CD4-positive, alpha-beta T cell treated with Interleukin-17A for 4 hours (primary cell): ENCODE measurements at regions not wholly inside any gene's neighbourhood (a gene's known extent, or its start where the extent isn't known, plus 50 kb on each side); places are given as distances from the start of the nearest gene placed in this dataset.

ENCODE experiments used
- DNase-seq: peaks from one replicate; pipeline ENCODE4 v3.0.0-alpha.2; 2020; ENCODE audit warnings: mixed read lengths

DNA sequence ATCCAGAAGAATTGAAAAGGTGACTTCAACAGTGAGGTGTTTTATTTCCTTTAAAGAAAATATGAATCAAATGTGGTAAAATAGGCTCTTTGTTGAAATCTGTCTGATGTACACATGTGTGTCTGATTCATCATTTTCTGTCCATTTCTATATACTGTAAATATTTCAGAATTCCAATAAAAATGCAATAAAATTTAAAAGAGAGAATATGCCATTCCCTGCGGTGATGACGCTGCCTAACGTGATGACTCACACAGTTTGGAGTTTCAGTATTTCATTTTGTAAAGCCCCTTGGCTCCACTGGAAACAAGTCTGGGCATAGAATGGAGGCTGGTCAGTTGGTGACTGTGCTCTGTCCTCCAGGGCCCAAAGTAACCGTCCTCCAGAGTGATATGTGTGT, 482.5 kb upstream of the CDH5 start:
- DNase-seq: no peak

DNA sequence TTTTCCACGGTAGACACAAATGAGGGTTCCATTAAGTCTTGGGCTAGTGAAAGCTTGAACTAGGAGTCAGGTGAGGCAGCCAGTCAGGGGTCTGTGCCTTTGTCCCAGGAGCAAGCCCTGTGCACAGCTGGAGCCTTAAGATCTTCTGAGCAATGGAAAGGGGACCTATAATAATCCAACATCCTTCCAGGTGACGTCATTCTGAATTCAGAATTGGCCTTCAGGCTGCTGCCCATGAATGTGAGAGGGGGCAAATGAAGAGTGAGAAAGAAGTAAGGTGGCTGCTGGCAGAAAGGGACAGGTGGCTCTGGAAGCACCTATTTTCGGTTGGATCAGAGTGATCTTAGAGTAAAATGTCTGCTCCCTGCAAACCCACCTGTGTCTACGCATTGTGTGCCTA, 488.1 kb upstream of the CDH5 start:
- no peak for DNase-seq

DNA sequence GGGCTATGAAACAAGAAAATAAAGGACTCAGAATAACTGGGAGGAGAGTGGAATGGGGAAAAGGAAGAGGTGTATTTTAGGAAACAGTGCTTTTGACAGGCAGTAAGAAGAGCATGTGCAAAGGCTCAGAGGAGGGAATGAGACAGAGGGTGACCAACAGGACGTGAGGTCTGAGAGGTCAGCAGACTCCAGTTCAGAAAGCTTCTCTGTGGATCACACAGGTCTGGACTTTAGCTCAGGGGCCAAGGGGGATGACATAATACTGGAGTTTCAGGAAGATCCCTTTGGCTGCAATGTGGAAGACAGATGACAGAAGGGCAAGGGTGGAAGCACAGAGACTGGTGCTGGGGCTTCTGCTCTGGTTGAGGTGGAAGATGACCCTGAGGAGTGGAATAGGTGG, 489.9 kb upstream of the CDH5 start:
- no peak for DNase-seq

DNA sequence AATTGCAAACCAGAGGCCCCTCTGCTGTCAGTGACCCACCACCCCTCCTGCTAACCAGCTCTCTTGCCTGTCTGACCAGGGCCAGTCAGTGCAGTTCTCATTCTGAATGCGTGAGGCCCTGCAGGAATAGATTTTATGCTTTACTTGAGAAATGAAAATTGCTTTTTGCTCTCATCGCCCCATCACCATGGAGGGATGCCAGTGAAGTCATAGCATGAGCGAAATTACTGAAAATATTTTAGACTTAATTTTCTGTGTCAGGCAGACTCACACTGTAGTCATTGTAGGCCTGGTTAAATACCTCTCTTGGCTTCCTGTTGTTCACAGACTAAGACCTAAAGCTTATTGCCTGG, 490.5 kb upstream of the CDH5 start:
- DNase-seq: no peak

DNA sequence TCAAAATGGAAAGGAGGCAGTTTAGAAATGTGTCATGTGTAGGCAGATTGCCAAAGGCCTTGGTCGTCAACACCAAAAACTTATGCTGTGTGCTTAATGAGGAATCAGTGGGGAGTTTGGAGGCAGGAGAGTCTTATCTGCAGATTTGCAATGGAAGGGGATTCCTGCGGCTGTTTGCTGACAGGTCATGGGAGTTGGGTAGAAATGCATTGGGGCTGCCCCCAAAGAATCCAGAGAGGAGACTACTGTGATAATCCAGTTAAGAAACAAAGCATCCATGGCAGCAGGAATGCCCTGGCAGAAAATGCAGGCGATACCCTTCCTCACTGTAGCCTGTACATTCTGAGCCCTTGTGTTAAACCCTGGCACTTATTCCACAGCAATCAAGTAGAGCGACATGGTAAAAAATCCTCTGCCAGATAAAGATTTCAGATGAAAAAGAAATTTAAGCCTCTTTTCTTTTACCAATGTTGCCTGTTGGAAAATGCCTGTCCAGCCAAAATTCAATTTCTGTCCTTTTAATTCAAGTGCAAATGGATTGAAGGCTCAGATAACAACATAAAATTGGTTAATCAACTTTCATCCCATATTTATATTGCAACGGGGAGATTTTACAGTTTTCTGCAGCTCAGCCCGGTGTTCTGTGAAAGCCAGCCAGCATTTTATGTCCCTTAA, 491.0 kb upstream of the CDH5 start:
- no peak for DNase-seq

DNA sequence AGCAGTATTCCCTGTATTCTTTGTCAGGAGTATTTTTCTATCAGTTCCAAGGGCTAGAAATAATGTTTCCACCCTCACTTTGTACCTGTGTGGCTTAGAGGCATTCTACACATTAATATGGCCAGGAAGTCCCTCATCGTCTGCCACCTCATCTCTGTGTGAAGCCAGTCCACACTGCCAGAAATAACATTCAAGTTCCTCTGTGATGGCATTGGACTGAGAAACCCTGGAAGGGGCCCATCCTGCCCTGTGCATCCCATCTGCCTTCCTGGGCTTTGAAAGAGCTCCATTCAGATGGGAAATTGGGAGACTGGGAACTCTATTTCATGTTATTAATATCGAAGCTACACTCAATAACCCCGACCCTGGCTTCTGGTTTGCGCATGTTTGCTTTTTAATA, 497.2 kb upstream of the CDH5 start:
- DNase-seq: no peak

DNA sequence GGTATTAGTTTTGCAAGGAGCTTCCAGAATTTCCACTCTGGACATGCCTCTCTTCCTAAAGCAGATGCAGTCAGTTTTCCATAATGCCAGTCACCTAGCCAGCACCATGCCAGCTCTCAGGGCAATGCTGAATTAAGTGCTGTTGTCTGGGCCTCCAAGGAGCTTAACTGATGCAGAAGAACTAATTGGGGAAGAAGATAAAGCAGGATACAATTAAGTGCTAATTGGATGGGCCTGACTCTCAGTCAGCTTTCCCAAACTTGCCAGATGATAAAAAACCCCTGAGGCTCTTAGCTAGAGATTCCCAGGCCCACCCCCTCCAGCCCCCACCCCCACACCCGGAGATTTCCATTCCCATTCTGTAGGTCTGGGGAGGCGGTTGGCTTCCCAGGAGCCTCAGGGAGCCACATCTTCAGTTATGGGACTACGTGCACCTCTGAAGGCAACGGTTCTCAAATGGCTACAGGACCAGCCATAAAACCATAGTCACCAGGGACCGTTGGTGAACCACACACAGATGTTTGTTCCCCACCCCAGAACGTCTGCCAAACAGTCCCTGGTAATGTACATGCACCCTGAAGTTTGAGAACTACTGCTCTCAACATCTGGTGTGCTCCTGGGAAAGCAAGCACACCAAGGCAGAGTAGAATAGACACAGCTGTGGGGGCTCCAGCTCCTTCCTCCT, 499.1 kb upstream of the CDH5 start:
- DNase-seq: no peak

DNA sequence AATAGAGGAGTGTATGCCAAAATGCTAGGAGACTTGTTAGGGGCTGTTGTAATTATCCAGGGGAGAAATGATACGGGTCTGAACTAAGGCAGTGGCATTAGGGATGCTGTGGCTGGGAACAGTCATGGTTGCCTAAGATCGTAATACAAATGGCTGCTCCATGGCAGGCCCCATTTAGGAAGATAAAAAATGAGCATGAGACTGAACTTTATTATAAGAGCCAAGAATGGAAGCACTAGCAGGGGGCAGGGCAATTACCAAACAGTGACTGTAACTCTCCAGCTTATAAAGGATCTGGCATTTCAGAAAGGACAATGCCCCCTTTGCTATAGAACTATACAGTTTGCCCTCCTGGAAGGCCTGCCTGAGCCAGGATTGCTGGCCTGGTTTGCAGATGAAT, 503.3 kb upstream of the CDH5 start:
- DNase-seq: no peak

DNA sequence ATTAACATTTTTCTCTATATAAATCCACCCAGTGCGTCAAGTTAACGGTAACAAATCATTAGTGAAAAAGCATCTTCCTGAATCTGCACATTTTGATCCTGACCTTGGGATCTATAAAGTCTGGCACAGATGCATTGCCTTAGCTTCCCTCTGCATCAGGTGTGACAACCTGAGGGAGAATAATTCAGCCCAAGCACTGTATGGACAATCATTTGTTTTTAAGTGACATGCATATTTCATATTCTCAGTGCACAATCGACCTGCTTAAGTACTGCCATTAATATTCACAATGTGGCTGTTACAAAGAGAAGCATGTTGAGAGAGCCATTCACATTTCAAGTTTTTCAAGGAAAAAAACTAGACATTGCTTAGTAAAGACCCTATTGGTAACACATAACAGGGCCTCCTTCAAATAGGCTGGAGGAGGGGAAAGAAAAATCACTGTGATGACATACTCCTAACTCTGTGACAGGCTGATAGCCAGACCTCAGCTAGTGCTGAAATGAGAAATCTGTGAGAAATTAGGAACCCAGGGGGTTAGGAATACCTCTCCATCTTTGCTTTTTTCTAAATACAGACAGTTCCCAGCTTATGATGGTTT, 505.3 kb upstream of the CDH5 start:
- no peak for DNase-seq

DNA sequence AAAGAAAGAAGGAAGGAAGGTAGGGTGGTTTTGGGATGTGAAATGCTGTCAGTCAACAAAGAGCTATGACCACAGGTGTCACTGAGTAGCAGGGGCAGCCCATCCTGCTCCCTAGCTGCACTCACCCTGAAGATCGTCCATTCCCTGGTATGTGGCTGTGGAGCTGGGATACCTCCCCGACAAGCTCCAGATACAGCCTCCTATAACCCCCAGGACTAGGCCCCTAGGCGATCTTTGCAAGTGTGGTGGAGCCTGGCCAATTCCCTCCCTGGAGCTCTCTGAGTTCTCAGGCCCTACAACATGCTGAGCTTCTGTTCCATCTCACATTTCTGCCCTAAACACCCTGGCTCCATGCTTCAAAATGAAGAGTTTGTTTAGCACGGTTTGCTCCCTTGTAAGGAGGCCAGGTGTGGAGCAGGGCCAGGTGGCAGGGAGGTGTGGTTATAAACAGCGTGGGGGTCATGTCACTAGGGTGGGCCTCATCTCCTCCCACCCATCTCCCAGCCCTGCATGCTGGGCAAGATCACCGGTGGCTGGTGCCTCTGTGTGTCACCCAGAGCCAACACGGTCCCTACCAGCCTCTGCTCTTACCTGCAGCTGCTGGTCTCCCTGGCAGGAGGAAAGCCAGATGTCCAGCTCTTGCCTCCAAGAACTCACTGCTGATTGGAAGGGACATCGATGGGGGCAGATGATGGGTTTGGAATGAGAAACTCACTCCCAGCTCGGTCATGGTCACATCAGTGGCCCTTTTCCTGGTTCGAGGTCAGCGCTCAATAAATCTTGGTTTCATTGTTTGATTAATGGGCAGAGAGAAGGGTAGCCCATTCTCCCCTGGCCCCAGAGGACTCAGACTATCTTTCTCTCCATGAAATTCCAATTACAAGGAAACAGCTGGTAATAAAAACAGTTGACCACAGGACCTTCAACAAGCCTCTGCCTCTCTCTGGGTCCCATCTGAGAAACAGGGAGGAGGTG, 511.0 kb upstream of the CDH5 start:
- DNase-seq: no peak

DNA sequence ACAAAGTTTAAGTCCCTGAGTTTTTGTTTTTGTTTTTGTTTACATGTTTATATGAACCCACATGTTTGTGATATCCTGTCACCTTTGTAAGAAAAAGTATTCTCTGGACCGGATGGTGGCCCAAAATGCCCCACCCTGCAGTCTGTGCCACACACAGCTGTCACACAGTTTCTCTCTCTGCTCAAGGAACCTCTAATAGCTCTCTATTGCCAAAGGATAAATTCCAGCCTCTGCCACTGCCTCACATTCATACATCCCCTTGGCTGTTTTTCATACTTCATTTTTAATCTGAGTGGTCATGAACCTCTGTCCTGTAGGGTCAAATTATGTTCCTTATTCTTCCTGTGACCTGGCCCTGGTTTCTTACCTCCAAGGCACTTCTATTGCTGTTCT, 520.3 kb upstream of the CDH5 start:
- DNase-seq: no peak

DNA sequence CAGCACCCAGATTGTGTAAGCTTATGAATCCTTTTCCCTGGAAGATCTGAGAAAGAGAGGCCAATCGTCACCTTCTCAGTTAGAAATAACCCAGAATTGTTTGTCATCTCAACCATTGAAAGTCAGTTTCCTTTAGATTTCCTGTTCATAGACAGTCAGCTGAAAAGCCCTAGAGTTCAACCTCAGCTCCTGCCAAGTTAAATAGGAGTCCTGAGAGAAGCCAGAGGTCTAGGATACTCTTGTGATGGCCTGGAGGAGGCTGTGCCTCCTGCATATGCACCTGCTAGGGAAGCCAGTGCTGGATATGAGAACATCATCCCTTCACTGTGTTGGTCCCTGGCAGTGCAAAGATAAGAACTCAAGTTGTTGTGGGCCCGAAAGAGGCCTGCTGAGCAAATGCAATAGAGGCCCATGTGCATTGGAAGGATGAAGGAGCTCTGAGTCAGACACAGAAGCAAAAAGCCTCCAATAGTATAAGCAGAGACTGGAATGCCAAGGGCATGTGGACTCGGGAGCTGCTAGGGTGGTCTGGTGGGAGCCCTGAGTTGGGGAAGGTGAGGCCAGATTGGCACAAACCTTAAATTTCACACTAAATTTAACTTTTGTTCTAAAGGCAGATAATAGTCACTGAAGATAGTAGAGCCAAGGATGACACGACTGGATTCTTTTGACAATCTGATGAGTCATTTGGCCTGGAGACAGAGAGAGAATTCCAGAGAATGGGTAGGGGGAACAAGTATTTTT, 520.9 kb upstream of the CDH5 start:
- DNase-seq: no peak

DNA sequence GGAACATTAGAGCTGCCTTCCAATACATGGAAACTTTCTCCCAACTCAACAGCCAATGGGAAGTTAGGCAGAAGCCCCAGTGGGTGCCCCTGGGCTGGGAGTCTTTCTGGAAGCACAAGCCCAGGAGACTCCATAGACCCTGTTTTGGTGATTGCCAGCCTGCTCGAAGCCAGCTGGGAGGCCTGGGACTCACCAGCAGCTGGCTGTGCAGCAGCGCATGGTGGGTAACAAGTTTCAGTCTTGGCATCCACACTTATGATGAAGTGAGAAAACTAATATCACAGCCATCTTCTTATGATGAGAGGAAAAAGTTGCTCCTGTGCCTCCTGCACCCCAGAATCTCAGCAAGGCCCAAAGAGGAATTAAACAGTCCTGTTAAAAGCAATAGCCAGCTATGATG, 522.5 kb upstream of the CDH5 start:
- DNase-seq: no peak

DNA sequence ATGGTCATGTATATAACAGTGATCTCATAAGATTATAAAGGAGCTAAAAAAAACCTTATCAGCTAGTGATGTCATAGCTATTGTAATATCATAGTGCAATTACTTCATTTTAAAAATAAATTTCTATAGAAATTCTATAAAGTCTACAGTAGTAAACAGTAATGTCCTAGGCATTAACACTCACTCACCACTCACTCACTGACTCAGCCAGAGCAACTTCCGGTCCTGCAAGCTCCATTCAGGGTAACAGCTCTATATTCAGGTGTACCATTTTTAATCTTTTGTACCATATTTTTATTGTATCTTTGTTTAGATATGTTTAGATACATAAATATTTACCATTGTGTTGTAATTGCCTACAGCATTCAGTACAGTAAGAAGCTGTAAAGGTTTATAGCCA, 524.4 kb upstream of the CDH5 start:
- no peak for DNase-seq

DNA sequence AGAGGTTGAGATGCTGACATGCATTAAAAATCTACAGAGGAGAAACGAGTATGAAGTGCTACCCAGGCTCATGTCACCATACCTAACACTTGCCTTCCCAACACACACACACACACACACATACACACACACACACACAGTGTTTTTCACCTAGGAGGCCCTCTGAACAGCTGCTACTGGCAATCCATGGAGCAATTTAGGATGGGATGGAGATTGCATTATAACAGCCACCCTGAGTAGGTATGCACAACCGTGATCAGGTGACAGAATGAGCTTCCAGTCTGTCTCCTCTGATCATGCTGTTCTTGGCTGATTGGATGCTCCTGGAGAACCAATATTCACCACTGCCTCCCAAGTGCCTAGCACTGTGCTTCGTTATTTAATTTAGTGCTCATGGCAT, 528.5 kb upstream of the CDH5 start:
- no peak for DNase-seq

DNA sequence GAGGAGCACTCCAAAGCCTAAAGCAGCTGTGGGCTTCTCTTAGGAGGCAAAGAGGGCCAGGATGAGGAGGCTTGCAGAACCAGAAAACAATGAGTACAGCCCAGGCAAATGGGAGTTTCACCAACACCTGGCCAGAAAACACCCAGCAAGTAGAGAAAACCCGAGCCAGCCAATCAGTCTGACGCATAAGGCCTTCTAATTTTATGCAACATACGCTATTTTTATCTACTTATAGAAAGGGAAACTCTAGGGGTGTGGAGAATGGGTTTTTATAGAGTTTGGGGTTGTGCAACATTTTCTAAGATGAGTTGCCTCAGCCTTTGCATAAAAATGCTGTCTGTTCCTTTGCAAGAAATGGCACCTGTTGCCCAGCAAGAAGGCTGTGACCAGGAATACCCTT, 529.0 kb upstream of the CDH5 start:
- DNase-seq: no peak

DNA sequence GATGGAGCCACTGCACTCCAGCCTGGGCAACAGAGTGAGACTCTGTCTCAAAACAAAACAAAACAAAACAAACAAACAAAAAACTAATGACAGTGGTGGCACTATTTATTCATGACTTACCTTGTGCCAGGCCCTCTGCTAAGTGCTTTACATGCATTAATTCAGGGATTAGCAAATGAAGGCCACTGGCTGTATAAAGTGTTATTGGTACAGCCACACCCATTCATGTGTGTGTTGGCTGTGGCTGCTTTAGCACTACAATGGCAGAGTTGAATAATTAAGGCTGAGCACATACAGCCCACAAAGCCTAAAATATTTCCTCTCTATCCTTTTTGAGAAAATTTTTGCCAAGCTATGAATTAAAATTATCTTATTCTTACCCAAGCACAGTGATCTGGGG, 531.8 kb upstream of the CDH5 start:
- no peak for DNase-seq

DNA sequence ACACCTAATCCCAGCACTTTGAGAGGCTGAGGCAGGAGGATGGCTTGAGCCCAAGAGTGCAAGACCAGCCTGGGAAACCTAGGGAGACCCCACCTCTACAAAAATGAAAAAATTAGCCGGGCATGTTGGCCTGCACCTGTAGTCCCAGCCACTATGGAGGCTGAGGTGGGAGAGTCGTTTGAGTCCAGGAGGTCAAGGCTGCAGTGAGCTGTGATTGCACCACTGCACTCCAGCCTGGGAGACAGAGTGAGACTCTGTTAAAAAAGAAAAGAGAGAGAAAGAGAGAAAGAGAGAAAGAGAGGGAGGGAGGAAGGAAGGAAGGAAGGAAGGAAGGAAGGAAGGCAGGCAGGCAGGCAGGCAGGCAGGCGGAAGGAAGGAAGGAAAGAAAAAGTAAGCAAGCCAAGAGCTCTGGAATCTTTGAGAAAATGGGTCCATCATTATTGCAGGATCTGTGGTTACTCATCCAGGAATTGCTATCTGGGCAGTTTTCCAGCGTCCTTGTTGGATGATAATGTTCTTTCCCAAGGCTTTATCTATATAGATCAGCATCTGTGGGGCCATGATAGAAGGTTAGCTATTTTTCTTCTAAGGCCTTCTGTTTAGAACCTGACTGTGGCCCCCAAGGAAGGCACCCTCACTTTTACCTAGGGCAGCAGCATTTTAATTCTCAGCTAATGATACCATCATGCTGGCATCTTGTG, 533.2 kb upstream of the CDH5 start:
- DNase-seq: no peak

DNA sequence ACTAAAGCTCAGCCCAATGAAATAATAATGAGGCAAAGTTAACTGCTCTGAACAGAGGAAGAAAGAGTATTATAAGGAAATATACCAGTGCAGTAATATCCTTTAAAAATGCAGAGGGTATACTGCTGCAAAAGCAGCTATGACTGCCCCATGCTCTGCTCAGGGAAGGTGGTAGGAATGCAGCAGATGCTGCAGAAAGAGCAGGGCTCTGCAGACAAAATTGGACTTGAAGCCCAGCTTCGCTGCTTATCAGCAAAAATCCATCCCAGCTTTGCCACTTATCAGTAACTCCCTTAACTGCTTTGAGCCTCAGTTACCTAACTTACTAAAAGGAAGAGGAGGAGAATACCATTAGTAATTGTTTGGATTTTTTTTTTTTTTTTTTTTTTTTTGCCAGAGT, 533.8 kb upstream of the CDH5 start:
- DNase-seq: no peak

DNA sequence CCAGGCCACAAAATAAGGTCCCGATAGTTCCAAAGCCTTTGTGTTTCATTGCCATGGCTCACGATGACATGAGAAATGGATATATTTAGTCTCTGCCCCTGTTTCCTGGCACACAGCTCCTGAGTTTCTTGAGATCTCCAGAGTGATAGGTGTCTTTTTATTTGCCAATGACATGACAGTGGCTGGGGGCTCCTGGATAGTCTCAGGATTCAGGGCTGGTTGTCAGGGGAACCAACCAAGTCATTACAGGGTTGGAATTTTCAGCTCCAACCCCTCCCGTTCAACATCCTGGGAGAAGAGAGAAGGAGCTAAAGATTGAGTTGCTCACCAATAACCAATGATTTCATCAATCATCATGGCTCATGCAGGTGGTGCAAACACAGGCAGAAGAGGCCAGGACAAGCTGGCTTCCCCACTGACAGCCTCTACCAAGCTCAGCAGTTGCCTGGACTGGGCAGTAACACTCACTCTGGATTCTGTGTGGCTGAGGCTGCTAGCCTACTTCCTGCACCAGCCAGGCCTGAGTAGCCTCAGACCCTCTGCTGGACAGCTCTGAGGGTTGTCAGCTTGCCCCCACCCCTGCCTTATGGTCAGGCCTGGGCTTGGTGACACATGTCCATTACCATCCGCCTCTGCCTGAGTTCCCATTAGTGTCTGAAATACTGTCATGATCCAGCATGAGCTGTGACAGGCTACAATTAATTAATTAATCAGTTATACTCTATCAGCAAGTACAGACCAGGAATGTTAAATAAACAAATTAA, 534.4 kb upstream of the CDH5 start:
- DNase-seq: no peak

DNA sequence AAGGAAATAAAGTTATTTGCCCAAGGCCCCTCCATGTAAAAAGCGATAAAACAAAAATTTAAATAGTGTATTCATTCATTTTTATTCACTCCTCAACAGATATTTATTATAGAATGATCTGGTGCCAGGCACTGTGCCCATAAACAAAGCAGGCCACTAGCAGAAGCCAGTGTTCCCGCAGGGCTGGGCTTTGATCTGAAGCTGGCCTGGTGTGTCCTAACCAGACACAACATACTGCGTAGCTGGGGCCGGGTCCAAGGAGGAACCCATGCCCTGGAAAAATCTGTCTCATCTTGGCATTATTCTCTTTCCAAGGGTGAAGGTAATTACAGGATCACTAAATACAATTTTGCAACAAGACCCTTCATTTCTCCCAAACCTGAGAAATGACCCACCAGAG, 537.4 kb upstream of the CDH5 start:
- no peak for DNase-seq
